ENCODE measurements at regions not wholly inside any gene's neighbourhood (a gene's known extent, or its start where the extent isn't known, plus 50 kb on each side); places are given as distances from the start of the nearest gene placed in this dataset.

DNA sequence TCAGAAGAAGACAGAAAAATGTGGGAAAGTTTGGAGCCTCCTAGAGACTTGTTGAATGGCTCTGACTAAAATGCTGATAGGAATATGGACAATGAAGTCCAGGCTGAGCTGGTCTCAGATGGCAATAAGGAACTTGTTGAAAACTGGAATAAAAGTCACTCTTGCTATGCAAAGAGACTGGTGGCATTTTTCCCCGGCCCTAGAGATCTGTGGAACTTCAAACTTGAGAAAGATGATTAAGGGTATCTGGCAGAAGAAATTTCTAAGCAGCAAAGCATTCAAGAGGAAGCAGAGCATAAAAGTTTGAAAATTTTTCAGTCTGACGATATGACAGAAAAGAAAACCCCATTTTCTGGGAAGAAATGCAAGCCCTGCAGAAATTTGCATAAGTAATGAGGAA, 159.3 kb downstream of the MREG start (continued):
- TF ChIP-seq, protein P1, sequence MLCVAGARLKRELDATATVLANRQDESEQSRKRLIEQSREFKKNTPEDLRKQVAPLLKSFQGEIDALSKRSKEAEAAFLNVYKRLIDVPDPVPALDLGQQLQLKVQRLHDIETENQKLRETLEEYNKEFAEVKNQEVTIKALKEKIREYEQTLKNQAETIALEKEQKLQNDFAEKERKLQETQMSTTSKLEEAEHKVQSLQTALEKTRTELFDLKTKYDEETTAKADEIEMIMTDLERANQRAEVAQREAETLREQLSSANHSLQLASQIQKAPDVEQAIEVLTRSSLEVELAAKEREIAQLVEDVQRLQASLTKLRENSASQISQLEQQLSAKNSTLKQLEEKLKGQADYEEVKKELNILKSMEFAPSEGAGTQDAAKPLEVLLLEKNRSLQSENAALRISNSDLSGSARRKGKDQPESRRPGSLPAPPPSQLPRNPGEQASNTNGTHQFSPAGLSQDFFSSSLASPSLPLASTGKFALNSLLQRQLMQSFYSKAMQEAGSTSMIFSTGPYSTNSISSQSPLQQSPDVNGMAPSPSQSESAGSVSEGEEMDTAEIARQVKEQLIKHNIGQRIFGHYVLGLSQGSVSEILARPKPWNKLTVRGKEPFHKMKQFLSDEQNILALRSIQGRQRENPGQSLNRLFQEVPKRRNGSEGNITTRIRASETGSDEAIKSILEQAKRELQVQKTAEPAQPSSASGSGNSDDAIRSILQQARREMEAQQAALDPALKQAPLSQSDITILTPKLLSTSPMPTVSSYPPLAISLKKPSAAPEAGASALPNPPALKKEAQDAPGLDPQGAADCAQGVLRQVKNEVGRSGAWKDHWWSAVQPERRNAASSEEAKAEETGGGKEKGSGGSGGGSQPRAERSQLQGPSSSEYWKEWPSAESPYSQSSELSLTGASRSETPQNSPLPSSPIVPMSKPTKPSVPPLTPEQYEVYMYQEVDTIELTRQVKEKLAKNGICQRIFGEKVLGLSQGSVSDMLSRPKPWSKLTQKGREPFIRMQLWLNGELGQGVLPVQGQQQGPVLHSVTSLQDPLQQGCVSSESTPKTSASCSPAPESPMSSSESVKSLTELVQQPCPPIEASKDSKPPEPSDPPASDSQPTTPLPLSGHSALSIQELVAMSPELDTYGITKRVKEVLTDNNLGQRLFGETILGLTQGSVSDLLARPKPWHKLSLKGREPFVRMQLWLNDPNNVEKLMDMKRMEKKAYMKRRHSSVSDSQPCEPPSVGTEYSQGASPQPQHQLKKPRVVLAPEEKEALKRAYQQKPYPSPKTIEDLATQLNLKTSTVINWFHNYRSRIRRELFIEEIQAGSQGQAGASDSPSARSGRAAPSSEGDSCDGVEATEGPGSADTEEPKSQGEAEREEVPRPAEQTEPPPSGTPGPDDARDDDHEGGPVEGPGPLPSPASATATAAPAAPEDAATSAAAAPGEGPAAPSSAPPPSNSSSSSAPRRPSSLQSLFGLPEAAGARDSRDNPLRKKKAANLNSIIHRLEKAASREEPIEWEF (CRISPR knock-in tag; IDR thresholded peaks at IDR 0.05) = no peak
- no peak for TF ChIP-seq LARP7 (IDR thresholded peaks at IDR 0.05)
- no peak for TF ChIP-seq PCBP1 (IDR thresholded peaks at IDR 0.05; ENCODE audit: low read depth, low read length, poor library complexity, severe bottlenecking)
- TF ChIP-seq, protein P2, sequence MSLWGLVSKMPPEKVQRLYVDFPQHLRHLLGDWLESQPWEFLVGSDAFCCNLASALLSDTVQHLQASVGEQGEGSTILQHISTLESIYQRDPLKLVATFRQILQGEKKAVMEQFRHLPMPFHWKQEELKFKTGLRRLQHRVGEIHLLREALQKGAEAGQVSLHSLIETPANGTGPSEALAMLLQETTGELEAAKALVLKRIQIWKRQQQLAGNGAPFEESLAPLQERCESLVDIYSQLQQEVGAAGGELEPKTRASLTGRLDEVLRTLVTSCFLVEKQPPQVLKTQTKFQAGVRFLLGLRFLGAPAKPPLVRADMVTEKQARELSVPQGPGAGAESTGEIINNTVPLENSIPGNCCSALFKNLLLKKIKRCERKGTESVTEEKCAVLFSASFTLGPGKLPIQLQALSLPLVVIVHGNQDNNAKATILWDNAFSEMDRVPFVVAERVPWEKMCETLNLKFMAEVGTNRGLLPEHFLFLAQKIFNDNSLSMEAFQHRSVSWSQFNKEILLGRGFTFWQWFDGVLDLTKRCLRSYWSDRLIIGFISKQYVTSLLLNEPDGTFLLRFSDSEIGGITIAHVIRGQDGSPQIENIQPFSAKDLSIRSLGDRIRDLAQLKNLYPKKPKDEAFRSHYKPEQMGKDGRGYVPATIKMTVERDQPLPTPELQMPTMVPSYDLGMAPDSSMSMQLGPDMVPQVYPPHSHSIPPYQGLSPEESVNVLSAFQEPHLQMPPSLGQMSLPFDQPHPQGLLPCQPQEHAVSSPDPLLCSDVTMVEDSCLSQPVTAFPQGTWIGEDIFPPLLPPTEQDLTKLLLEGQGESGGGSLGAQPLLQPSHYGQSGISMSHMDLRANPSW (CRISPR knock-in tag; IDR thresholded peaks at IDR 0.05) = no peak
- no peak for TF ChIP-seq ZNF764 (CRISPR knock-in tag; IDR thresholded peaks at IDR 0.05; ENCODE audit: low read depth)
- TF ChIP-seq, protein P3, sequence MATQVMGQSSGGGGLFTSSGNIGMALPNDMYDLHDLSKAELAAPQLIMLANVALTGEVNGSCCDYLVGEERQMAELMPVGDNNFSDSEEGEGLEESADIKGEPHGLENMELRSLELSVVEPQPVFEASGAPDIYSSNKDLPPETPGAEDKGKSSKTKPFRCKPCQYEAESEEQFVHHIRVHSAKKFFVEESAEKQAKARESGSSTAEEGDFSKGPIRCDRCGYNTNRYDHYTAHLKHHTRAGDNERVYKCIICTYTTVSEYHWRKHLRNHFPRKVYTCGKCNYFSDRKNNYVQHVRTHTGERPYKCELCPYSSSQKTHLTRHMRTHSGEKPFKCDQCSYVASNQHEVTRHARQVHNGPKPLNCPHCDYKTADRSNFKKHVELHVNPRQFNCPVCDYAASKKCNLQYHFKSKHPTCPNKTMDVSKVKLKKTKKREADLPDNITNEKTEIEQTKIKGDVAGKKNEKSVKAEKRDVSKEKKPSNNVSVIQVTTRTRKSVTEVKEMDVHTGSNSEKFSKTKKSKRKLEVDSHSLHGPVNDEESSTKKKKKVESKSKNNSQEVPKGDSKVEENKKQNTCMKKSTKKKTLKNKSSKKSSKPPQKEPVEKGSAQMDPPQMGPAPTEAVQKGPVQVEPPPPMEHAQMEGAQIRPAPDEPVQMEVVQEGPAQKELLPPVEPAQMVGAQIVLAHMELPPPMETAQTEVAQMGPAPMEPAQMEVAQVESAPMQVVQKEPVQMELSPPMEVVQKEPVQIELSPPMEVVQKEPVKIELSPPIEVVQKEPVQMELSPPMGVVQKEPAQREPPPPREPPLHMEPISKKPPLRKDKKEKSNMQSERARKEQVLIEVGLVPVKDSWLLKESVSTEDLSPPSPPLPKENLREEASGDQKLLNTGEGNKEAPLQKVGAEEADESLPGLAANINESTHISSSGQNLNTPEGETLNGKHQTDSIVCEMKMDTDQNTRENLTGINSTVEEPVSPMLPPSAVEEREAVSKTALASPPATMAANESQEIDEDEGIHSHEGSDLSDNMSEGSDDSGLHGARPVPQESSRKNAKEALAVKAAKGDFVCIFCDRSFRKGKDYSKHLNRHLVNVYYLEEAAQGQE (IDR thresholded peaks at IDR 0.05; ENCODE audit: borderline replicate concordance) = no peak
- TF ChIP-seq, protein P3 (CRISPR knock-in tag; IDR thresholded peaks at IDR 0.05; ENCODE audit: low read depth) = no peak
- TF ChIP-seq EP300 (IDR thresholded peaks at IDR 0.05; ENCODE audit: low read length) = no peak
- TF ChIP-seq ZZZ3 (IDR thresholded peaks at IDR 0.05) = no peak
- TF ChIP-seq, protein P4, sequence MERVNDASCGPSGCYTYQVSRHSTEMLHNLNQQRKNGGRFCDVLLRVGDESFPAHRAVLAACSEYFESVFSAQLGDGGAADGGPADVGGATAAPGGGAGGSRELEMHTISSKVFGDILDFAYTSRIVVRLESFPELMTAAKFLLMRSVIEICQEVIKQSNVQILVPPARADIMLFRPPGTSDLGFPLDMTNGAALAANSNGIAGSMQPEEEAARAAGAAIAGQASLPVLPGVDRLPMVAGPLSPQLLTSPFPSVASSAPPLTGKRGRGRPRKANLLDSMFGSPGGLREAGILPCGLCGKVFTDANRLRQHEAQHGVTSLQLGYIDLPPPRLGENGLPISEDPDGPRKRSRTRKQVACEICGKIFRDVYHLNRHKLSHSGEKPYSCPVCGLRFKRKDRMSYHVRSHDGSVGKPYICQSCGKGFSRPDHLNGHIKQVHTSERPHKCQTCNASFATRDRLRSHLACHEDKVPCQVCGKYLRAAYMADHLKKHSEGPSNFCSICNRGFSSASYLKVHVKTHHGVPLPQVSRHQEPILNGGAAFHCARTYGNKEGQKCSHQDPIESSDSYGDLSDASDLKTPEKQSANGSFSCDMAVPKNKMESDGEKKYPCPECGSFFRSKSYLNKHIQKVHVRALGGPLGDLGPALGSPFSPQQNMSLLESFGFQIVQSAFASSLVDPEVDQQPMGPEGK (CRISPR knock-in tag; IDR thresholded peaks at IDR 0.05; ENCODE audit: borderline replicate concordance) = no peak
